Neural progenitor cell (in vitro differentiated cells): ENCODE measurements at regions not wholly inside any gene's neighbourhood (a gene's known extent, or its start where the extent isn't known, plus 50 kb on each side); places are given as distances from the start of the nearest gene placed in this dataset.

ENCODE experiments used
- CTCF ChIP-seq: fragments of 200-600 bp; sonication (generic); IDR thresholded peaks from 2 replicates; pipeline ENCODE4 v1.5.1; 2017; ENCODE audit warnings: antibody characterized with exemption, mild to moderate bottlenecking
- EZH2 ChIP-seq: fragments of 200-600 bp; sonication (generic); IDR thresholded peaks from 2 replicates; pipeline ENCODE4 v1.6.1; 2017; ENCODE audit warnings: antibody characterized with exemption, mild to moderate bottlenecking, moderate library complexity
- EZH2phosphoT487 ChIP-seq: fragments of 200-600 bp; sonication (generic); IDR thresholded peaks from 2 replicates; pipeline ENCODE4 v1.6.1; 2017; ENCODE audit warnings: antibody characterized with exemption

GRCh38 chr21:24852610-24853195 lies 754.6 kb downstream of the MRPL39 start:
- TF ChIP-seq CTCF = no peak
- no peak for TF ChIP-seq EZH2
- no peak for TF ChIP-seq EZH2phosphoT487
